ENCODE measurements at regions not wholly inside any gene's neighbourhood (a gene's known extent, or its start where the extent isn't known, plus 50 kb on each side); places are given as distances from the start of the nearest gene placed in this dataset.

DNA sequence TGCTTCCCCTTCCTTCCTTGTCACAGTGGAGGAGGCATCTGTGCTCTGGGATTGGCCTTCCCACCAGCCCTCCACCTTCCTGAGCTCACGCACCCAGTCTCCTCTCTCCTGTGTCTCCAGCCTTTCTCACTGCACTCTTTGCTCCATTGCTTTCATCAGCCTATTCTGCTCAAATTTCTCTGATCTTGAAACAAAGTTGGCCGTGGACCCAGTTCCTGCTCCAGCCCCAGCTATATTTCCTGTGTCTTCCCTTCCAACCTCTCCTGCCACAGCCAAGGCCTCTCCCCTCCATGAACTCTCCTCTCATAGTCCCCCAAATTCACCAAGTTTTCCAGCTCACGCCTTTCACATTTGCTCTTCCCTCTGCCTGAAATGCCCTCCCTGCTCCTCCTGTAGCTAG lies 226.6 kb upstream of the AGAP1 start:
- DNase-seq = no peak

DNA sequence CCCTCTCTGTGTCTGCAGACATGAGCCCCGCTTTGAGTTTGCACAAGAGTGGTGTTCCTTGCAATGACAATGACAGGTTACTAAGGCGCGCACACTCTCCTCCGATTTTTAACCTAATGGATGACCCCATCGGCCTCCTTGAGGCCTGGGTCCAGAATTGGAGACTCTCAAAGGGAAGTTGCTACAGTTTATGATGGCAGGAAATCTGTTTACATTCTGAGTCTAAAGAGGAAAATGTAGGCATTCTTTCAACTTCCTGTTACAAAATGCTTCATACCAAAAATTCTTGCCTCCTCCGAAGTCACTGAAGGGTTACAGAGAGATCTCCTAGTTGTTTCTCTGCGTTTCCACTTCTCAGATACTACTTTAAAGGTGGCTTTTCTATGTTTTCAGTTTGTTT lies 225.3 kb upstream of the AGAP1 start:
- no peak for DNase-seq

DNA sequence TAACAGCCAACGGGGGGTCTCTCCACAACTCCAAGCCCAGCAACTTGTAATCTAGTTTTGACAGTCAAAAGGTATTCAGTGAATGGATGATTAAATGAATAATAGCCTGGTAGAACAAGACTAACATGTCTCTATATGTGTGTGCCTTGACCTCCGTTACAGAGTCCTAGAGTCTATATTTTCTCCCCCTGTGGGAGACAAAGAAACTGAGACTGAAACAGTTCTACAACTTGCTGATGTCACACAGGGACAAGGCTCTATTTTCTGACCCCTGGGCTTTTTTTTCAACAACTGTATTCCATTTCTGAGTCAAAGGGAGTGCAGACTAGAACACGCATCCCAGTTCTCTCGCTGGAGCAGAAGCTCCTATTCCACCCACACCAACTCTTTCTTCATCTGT lies 223.6 kb upstream of the AGAP1 start:
- DNase-seq = no peak

DNA sequence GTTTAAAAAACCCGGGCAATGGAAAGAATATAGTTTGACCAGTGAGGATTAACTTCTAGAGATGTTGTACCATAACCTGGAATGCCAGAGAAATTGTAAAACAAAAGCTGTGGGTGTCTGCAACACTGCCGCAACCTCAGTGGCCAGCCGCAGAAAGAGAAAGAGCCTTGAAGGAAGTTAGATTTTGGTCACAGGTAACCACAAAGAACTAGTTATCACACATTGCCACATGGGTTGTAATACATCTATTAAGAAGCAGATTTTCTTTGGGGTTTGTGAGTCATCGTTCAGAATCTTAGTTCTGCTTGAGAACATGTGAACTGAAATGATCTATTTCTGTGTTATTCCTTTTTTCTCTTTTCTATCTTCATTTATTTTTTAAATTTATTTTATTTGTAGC lies 222.9 kb upstream of the AGAP1 start:
- DNase-seq = peak; percentile 42

DNA sequence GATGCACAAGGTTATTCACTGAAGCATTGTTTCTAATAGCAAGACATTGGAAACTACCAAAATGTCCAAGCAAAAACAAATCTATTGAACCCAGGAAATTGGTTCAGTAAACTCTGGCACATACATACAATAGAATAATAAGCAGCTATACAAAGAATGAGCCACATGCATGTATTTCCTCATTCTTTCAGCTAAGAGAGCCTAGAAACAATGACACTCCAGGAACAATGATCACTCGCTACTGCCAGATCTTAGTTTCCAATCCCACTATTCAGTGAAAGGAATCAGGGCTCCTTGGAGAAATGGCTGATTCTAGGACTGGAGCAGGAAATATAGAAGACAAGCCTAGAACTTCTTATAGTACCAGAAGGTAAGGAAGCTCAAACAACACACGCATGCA lies 221.9 kb upstream of the AGAP1 start:
- DNase-seq = no peak

DNA sequence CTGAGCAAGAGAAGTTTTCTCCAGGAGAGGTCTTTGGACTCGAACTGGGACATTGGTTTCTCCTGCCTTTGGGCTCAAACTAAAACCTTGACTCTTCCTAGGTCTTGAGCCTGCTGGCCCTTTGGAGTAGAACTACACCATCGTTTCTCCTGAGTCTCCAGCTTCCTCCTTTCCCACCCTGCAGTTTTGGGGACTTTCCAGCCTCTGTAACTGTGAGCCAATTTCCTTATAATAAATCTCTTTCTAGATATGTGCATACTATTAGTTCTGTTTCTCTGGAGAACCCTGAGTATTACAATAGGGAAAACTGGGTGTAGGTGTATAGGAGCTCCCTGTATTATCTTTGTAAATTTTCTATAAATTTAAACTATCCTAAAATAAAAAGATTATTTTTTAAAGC lies 219.8 kb upstream of the AGAP1 start:
- DNase-seq = no peak

DNA sequence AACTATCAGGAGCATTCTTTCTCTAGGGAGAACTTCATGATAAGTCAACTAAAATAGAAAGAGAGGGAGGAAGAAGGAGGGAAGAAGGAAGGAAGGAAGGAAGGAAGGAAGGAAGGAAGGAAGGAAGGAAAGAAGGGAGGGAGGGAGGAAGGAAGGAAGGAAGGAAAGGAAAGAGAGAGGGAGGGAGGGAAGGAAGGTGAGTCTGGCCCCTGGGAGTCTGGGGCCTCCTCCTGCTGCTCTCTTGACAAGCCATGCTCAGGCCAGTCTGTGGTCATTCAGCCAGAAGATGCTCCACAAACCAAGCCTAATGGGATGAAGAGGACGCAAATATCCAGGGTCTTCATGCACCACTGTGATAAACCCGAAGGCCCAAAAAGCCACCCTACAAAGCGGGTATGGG lies 216.4 kb upstream of the AGAP1 start:
- DNase-seq = no peak

DNA sequence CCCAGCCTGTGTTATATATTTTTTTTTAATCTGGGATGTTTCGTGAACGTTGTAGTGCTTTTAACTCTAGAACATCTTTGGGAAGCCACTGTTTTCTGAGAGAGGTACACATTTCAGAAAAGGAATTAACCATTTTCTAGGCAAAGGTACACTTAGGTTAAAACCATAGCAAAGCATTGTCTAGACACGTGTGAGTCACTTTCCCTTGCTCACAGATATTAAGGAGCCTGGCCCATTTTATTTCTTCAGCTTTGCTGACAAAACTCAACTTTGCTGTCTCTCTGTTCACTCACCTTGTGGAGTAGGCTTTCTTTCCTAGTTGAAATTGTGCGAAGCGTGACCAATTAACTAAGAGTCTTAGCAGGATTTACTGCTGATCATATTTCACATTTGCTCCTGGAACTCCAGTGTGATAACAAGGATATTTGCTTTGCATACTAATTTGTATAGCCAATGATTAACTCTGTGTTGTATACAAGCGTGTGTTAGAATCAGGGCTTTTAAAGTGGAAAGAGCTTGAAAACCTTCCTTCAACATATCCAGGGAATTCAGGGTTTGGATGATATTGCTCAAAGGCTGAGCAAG lies 215.0 kb upstream of the AGAP1 start:
- no peak for DNase-seq

DNA sequence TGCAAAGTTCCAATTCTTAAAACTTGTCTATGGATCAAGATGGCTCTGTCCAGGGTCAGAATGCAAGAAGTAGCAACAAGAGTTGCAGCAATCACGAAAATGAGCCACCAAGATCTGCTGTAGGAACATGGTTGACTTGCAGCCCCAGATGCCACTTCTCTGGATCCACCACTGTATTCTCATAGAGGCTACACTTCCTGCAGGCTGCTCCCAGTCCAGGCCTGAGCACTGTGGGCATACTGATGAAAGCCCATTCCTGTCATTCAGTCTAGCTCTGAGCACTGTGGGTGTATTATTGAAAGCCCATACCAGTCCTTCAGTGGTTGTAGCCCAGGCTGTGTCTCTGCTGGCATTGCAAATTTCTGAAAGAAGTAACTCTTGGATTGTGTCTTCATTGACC lies 213.9 kb upstream of the AGAP1 start:
- no peak for DNase-seq

DNA sequence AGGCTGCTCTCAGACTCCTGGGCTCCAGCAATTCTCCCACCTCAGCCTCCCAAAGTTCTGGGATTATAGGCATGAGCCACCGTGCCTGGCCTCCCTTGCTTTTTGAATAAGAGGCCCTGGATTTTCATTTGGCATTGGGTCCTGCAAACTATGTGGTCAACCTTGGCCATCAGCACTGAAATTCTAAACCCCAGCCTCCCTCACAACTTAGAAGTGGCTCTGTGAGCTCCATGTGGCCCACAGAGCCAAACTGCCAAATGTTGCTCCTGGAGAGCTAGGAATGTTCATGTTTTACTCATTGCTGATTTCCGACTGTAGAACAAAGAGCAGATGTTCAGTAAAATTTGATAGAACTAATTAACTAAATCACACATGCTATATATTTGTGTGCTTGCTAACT lies 210.6 kb upstream of the AGAP1 start:
- DNase-seq = no peak

DNA sequence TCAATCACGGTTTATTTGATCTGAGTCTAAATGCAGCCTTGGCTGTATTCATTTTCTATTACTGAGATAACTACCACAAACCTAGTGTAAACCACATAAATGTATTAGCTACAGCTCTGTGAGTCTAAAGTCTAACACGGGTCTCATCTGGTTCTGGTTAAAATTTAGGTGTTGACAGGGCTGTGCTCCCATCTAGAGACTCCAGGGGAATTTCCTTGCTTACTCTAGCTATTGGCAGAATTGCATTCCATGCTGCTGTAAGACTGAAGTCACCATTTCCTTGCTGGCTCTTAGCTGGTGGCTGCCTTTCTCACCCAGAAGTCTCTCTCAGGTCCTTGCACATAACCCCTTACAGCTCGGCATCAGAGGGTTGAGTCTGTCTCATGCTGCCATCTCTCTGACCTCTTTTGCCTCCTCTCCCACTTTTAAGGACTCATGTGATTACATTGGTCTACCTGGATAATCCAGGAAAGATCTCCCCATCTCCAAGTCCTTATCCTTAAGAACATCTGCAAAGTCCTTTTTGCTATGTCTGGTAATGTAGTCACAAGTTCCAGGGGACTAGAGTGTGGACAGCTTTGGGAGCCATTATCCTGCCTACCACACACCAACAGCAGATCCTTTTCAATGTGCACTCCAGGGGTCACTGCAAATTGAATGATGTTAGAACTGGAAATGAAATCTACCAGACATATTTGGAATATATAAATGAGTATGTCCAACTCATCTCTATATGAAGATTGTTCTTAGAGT lies 207.0 kb upstream of the AGAP1 start:
- DNase-seq = no peak

DNA sequence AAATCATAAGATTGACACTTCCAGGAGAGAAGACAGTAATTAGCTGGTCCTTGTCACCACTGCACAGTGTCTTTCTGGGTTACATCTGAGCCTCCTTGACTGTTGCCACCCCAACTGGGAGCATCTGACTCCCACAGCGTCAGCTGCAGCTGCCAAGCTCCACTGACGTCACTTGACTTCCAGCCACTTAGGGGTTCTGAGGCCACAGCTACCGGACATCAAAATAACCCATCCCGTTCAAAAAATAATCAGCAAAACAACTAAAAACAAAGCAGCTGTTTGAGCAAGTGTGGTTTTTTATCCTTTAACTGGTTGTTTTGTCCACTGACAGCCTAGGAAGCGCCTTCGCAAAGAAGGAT lies 206.5 kb upstream of the AGAP1 start:
- DNase-seq = no peak

DNA sequence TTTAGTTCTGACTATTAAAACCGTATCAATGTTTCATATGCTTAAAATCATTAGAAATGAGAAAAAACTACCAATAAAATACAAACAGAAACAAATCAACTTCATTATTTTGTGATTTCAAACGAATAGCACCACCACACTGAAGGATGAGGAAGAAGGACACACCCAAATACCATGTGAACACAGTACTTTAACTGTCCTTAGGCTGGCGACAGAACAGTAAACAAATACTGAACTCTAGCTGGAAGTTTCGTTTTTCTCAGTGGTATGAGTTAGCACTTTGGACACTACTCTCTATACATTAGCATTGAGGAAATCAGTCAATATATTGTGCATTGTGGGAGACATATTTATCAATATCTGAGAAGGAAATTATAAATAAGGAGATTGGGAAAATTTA lies 202.4 kb upstream of the AGAP1 start:
- no peak for DNase-seq

DNA sequence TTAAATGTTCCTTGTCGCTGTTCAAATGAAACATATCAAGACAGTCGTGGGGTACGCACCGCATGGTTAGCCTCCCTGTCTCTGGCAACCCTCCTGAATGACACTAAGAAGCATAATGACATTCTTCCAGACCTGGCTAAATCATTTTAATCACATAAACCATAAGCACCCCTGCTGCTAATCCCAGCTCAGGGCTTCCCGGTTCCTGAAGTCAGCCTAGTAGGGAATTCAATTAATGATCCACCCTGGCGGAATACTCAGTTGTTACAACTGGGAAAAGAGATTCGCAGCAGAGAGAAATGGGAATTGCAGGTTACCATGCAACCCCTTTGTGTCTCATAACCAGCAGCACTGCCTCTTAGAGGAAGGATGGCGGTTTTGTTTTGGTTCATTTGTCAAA lies 200.8 kb upstream of the AGAP1 start:
- DNase-seq = no peak

DNA sequence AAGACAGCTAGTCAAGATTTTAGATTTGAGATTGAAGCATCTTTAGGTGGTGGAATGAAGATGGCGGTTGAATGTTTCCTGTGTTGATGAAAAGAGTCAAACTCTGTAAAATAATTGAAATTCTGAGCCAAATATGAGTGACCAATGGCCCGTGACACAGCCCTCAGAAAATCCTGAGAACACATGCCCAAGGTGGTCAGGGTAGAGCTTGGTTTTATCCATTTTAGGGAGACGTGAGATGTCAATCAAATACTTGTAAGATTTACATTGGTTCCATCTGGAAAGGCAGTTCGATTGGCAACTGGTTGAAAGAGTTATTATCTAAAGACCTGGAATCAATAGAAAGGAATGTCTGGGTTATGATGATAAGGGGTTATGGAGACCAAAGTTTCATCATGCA lies 198.0 kb upstream of the AGAP1 start:
- DNase-seq = no peak

DNA sequence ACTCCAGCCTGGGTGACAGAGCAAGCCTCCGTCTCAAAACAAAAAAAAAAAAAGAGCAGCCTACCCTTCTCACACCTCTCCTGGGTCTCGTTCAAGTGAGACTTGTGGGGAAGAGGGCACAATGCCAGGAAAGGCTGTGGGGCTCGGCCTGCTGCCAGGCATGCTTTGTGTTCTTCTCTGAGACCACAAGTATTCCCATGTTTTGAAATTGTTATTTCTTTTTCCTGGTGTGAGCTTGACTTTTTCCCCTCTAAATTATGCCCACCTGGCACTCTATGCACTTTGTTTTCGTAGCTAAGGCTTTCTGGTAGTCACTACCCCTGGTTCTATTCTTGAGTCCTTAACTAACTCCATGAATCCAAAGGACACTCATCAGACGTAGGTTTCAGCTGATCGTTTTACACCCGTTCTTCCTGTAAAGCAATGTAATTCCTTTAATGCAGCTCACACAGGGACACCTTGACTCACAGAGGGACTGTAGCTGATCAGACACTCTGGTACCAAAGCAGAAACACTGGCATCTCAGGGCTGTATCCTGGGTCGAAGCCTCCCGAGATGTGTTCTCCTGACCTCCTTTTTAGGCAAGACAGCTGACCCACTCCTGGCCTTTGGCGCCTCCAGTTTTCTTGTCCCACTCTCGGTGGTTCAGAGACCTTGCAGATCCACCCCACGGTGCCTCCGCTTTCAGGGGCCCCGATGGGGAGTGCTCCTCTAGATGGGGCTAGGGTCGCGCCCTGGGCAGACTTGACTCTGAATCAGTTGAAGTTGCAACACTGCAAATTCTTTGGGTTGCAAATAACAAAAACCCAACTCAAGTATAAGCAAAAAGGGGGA lies 193.3 kb upstream of the AGAP1 start:
- no peak for DNase-seq

DNA sequence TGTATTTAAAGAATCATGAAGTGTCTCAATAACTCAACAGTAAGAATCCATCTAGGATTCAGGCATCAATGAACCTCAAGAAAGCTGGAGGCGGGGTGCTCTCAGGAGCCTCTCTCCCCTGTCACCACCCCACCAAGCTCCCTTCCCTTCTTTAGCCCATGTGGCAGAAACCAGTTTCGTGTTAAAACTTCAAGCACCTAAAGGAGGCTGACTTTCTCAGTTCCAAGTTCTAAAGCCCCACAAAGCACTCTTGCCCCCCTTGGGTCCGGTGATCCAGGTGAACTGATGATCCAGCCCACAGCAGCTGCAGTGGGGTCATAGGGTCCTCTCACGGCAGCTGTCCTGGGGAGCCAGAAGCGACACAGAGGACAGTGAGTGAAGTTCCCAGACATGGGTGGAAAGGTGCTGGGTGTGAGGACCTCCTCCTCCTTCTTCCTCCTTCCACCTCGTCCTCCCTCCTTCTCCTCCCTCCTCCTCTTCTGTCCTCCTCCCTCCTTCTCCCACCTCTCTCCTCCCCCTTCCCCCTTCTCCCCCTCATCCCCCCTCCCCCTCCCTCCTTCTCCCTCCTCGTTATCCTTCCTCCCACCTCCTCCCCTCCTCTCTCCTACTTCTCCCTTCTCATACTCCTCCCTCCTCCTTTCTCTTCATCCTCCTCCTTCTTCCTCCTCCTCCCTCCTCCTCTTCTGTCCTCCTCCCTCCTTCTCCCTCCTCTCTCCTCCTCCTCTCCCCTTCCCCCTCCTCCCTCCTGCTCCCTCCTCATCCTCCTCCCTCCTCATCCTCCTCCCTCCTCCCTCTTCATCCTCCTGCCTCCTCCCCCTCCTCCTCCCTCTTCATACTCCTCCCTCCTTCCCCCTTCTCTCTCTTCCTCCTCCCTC lies 192.4 kb upstream of the AGAP1 start:
- DNase-seq = no peak

DNA sequence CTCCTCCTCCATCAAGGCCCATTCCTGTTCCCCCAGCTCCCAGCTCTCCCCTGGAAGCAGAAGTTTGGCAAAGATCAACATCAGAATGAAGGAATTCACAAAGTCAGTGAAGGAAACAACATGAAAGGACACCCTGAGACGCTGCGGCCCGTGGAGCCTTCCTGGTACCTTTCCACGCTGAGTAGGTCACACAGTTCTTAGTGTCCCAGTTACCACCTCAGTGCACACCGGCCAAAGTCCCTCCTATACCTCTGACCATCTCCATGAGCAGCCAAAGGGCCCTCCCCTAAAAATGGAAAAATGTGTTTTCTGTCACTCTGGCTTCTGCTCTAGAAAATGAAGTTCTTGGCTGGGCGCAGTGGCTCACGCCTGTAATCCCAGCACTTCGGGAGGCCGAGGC lies 191.6 kb upstream of the AGAP1 start:
- DNase-seq = no peak

DNA sequence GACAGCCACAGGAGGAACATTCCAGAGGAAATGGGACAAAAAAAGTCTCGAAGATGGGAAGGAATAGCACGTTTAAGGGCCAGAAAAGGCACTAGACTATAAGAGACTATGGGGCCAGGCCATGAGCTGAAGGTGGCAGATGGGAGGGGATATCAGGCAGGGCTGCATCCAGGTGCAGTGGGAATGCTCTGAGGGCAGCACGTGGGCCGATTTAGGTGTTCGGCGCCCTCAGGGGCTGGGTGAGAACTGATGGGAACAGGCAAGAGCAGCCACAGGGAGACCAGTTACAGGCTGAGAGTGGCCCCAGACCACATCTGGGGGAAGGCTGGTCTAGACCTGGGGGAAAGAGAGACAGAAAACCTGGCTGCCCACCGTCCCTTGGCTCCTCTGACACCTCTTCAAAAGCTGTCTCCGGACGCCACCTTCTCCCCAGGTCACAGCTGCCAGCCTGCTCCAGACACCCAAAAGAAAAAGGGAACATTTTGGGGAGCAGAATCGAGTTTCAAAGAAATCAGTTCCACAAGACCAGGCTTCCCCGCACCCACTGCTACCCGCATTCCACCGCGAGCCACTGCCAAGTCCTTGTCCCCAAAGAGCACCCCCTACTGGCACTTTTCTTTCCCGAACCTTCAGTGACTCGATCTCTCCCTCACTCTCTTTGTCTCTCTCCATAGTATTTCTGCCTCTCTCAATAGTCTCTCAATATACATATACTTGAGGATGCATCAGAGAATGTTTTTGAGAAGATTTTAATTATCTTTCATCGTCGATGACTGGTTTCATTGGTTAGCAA lies 190.1 kb upstream of the AGAP1 start:
- DNase-seq = no peak

DNA sequence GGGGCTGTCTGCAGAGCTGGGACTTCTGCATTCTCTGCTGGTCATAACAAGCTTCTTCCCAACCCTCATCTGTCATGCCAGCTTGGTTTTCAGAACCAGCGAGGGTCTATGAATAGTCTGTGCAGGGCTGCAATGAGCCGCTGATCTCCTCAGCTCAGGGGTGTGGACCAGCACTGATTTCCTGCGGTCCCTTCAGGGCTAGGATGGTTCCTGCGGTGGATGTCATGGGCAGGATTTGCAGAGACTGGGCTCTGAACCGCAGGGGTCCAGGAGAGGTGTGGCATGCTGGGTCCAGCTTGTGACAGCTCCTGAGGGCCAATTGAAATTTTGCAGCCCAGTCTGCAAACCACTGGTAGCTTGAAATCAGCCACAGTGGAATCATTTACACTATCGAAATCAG lies 188.2 kb upstream of the AGAP1 start:
- no peak for DNase-seq

DNA sequence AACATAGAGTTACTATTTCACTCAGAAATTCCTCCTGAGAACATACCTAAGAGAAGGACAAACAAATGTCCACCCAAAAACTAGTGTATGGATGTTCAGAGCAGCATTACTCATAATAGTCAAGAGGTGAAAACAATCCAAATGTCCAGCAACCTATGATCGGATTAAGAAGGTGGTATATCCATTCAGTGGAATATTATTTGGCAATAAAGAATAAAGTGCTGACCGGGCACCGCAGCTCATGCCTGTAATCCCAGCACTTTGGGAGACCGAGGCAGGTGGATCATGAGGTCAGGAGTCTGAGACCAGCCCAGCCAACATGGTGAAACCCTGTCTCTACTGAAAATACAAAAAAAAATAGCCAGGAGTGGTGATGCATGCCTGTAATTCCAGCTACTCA lies 182.8 kb upstream of the AGAP1 start:
- no peak for DNase-seq

DNA sequence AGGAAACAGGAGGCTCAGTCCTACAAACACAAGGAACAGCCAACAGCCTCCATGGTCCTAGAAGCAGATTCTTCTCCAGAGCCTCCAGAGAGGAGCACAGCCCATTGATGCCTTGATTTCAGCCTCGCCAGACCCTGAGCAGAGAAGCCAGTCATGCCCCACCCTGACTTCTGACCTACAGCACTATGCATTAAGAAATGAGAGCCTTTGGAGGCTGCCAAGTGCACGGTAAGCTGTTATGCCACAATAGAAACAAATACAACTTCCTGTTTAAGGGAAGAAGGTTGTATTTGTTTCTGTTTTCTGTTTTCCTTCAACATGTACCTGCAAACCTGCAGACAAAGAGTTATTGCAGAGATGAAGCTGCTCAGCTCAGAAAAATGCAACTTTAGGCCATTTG lies 181.3 kb upstream of the AGAP1 start:
- DNase-seq = no peak

Measured in stimulated activated CD4-positive, alpha-beta T cell treated with anti-CD3 and anti-CD28 coated beads, Interleukin-4, amount 100 ng/mL, for 24 hours (primary cell).